GF-D8 (cell line): ENCODE measurements at regions not wholly inside any gene's neighbourhood (a gene's known extent, or its start where the extent isn't known, plus 50 kb on each side); places are given as distances from the start of the nearest gene placed in this dataset.
"Not testable (repeated sequence)": the region's sequence is repeated elsewhere in the genome, so short reads cannot be mapped to it uniquely, and the experiment has no call there.

Source experiments
- DNase-seq: peaks from one replicate; lab custom pipeline; 2025; lab: John Stamatoyannopoulos, UW

DNA sequence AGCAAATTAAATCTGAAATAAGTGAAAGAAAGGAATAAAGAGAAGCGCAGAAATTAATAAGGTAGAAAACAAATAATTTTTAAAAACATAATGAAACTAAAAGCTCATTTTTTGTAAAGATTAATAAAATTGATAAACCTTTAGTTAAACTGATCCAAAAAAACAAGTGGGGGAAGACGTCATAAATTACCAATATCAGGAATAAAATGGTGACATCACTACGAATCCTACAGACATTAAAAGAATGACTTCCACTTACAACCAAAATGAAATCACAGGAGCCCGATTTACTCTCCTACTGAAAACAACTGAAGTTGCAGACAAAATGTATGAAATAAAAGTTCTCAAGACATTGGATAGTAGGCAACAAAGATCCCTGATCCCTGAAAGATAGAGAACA, 68.1 kb upstream of the IFFO2 start:
- no peak for DNase-seq

DNA sequence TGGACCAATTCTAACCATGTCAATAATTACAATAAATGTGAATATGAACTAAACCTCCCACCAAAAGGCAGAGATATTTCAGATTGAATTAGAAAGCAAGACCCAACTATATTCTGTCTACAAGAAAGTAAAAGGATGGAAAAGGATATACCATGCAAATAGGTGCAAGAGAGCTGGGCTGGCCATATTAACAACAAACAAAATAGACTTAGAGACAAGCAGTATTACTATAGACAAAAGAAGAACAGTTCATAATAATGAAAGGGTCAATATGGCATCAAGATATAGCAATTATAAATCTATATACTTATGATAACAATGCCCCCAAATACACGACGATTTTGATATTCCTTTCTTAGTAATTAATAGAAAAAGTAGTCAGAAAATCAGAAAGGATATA, 67.3 kb upstream of the IFFO2 start:
- no peak for DNase-seq

DNA sequence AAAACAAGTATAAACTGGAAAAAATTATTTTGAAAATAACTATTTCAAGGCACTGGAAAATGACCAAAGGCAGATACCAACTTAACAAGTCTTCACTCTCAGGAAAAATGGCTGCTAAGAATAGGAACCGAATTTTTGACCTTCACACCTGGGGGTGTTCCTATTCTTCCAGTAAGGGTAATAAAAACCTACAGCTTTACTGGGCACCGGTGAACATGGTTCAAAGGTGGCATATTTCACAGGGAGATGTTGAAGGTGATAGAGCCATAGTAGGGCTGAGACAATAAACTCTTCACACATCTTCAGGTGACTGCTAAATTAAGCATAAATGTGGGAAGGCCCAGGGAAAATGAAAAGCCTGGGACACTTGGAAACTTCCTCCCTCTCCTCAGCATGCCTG, 65.4 kb upstream of the IFFO2 start:
- no peak for DNase-seq

DNA sequence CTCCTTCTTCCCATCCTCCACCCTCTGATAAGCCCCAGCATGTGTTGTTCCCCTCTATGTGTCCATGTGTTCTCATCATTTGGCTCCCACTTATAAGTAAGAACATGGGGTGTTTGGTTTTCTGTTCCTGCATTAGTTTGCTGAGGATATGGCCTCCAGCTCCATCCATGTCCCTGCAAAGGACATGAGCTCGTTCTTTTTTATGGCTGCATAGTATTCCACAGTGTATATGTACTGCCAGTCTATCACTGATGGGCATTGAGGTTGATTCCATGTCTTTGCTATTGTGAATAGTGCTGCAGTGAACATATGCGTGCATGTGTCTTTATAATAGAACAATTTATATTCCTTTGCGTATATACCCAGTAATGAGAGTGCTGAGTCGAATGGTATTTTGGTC, 62.8 kb upstream of the IFFO2 start:
- DNase-seq, result not testable (repeated sequence)

DNA sequence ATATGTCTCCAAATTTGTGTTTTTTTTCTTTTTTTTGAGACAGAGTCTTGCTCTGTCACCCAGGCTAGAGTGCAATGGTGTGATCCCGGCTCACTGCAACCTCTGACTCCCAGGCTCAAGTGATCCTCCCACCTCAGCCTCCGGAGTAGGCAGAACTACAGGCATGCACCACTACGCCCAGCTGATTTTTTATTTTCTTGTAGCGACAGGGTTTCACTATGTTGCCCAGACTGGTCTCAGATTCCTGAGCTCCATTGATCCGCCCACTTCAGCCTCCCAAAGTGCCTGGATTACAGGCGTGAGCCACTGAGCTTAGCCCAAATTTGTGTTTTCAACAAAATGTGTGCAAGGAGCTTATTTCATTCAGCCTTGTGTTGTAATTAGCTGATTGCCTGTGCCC, 59.0 kb upstream of the IFFO2 start:
- no peak for DNase-seq

DNA sequence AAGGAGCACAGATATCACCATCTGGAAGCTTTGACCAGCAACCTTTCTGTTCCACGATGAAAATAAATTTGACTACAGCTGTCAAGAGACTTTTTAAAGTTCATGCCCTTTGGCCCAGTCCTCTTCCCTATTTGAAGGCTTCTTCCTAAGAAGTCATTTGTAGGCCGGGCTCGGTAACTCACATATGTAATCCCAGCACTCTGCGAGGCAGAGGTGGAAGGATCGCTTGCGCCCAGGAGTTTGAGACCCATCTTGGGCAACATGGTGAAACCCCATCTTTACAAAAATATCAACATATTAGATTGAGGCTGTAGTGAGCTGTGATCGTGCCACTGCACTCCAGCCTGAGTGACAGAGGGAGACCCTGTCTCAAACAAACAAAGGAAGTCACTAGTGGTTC, 58.3 kb upstream of the IFFO2 start:
- no peak for DNase-seq

DNA sequence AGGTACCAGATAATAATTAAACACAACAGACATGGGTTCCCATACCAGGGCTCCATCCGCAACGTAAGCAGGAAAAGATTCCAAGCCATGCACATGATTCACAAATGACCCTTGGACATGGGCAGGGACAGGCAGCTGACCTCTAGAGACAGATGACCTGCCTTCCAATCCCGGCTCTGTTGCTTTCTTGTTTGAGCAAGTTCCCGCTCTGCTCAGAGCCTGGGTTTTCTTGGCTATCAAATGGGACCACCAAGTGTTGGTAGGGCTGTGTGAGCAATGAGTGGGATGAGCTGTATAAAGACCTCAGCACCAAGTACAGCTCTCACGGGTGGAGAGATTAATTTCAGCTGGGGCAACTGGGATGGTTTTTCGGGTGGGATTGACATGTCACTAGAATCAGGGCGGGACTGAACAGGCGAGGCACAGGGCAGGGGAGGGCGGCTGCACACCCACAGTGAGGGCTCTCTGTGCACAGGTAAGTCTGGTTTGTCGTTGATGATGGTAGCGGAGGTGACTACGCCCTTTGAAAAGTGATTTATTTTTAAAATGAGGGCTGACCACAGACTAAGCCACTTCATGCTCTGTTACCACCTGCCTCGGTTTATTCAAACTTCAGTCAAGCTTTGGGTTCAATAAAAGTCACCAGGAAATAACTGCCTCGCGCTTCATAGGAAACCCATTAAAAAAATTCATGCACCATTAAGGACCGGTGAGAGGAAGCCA, 57.5 kb upstream of the IFFO2 start:
- DNase-seq, result no peak

DNA sequence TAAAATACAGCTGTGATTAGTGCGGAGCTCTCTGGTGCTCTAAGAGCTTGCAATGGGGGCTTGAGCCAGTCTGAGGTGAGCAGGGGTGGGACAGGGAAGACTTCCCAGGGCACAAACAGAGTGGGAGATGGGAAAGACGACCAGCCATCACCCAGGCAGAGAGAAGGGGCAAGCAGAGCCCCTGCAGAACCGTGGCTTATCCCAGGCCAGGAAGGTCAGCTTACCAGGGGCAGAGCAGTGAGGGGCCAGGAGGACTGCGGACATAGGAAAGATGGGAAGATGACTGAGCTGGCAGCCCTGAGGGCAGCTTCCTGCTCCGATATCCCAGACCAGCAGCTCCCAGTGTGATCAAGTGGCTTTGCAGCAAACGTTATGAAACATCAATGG, 55.4 kb upstream of the IFFO2 start:
- no peak for DNase-seq

DNA sequence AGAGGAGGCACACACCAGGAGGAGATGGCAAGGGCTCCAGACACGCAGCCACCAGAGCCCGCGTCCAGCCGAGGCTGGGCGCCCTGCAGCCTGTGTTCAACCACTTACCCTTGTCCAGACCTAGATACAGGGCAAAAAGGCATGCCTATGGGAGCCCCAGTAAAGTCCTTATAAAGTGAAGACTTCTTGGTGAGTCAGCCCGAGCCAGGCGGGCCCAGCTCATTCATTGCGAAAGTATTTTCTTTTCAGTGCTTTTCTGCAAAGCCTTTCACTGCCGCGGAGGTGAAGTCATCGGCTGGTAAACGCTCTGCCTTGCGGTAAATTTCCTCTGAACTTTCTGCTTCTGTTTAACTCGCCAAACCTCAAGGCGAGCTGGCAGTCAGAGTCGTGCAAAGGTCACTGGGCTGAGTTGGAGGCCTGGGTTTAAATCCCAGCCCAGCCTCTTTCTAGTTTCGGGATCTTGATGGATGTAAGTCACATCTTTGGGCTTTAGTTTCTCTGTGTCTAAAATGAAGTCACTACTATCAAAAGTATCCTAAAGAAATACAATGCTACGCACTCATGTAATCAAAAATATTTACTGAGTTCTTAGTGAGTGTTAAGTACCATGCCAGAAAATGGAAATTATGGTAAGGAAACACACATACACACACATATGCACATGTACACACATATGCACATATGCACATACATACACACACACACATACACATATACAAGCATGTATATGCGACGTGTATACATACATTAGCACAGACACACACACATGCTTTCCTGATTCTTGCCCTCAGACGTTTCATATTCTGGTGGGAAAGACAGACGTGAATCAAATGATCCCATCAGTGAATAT, 54.7 kb upstream of the IFFO2 start:
- DNase-seq, result peak; percentile 4

DNA sequence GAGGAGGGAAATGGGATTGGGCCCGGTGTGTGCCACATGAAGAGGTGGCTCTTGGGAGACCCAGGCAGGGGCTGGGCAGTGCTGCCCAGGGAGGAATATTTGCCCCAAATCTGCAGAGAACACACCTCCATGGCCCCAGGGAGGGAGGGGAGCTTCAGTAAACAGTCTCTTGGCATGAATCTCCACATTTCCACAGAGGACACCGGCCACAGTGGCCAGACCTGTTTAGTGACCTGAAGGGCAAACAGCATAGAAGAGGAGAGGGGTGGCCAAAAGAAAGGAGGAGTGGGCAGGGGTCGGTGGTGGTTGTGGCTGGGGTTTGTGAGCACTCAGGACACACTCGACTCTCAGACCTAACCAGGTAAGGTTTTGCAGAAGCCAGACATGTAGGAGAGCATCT, 54.0 kb upstream of the IFFO2 start:
- no peak for DNase-seq

DNA sequence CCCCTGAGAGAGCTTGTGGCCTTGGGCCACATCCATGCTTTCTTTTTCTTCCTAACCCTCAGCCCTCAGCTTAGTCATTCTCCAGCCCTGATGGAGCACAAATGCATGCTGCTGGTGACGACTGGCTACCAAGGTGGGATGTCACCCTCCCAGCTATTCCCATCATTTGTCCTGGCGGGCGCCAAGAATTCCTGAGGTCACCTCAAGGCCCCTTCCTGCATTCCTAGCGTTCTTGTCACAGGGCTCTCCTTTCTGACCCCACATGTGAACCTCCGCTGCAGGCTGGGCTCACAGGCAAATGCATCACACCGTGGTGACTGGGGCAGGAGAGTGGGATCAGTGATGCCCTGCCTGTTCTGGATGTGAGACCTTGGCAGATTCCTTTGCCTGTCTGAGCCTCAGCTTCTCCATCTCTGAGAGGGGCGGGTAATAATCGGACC, 53.4 kb upstream of the IFFO2 start:
- DNase-seq, result no peak

DNA sequence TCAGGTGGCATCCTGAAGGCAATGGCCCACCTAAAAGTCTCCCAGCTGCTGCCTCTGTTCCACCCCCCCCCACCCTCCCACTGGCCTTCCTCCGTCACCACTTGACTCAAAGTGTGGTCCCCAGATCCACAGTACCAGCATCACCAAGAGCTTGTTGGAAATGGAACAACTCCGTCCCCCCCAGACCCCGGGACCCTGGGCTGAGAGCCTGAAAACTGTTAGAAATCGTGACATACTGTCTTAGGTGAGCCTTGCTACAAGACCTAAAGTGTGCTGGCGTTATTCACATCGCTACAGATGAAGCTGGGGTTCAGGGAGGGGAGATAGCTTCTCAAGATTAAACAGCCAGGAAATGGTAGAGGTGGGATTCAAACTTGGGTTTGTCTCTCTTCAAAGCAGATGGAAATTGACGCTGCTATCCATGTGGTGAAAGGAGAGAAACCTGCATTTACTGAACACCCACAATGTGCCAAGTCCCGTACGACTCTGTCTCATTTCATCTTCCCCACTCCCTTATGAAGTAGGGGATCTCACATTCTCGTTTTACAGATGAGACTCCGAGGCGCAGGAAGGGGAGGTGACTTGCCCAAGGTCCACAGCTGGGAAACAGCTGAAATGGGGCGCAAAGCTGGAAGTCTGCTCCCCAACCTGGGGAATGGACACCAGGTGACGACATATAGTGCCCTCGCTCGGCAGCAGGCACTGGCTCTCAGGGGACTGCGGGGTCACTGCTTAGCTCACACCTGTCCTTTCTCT, 52.8 kb upstream of the IFFO2 start:
- no peak for DNase-seq

DNA sequence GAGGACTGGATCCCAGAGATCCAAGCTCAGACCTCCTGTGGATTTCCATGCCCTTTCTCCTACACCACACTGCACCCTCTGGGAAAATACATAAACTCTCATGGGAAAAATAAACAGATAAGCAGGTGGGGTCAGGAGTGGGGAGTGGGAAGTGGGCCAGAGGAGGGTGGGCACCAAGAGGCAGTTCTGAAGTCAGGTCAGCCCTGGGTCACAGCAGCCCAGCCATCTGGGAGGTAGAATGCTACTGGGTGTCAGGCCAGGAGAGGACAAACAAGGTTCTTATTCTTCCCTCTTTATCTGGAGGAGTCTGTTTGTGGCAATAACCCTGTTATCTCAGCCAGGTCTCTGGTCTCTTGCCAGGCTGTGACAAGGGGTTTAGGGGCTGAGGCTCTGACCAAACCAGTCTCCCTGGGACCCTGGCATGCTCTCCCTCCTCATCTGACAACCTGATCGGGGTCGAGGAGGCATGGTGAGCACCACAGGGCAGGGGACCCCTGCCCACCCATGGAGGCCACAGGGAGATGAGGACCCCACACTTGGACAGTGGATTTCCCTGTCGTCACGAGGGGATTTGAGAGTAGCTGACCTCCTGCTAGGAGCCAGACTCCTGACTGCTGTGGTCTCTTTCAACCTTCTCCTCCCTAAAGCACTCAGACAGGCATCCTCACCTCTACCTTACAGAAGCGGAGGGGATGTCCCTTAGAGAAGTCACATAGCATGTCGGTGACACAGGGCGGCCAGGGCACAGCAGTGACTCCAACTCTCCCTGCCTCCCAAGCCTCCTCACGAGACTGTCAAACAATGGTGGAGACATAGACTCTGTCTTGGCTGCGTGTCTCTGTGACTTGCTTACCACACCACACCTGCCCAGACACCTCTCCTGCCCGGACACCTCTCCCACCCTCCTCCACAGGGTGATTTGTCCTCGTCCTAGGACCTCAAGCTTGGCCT, 51.3 kb upstream of the IFFO2 start:
- DNase-seq, result no peak

DNA sequence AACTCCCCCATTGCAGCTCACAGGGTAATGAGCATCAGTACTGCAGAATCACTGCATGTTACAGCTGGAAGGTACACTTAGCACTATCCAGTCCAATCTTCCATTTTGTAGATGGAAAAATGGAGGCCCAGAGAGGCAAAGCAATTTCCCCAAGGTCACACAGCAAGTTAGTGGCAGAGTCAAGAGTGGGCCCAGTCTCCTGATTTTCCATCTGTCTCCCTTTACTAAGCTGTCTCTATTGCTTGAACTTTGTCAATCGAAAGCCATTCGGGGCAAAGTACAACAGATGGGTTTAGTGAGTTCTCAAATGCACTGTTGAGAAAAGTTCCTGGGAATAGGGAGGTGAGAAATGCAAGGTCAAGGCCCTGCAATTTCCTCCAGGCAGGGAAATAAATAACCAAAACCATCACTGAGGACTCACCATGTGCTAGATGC, 50.4 kb upstream of the IFFO2 start:
- DNase-seq, result no peak
